ENCODE measurements at regions not wholly inside any gene's neighbourhood (a gene's known extent, or its start where the extent isn't known, plus 50 kb on each side); places are given as distances from the start of the nearest gene placed in this dataset.
A peak's percentile ranks its signal among the peaks of the same experiment; 100 is the strongest.

- no peak for FAIRE-seq
- DNase-seq (ENCODE audit: low spot score in 2 of 2): no peak
These were observed 2030.7 kb upstream of the CDH9 start for GRCh38 chr5:29069104-29069402.

- FAIRE-seq: no peak
- DNase-seq (ENCODE audit: low spot score in 2 of 2): no peak
These were observed 2023.0 kb upstream of the CDH9 start for GRCh38 chr5:29061381-29061780.

- DNase-seq (ENCODE audit: low spot score in 2 of 2) (no peak), FAIRE-seq (no peak)
These were observed 2016.3 kb upstream of the CDH9 start for GRCh38 chr5:29054694-29055093.

- DNase-seq (ENCODE audit: low spot score in 2 of 2): no peak
- no peak for FAIRE-seq
These were observed 2015.9 kb upstream of the CDH9 start for GRCh38 chr5:29054282-29054681.

- FAIRE-seq (no peak), DNase-seq (ENCODE audit: low spot score in 2 of 2) (no peak)
These were observed 2013.1 kb upstream of the CDH9 start for GRCh38 chr5:29051509-29051908.

- DNase-seq (ENCODE audit: low spot score in 2 of 2) (no peak), FAIRE-seq (no peak)
These were observed 2003.8 kb upstream of the CDH9 start for GRCh38 chr5:29042152-29042551.

GRCh38 chr5:29040404-29040803 lies 2002.0 kb upstream of the CDH9 start:
- DNase-seq (ENCODE audit: low spot score in 2 of 2): no peak
- FAIRE-seq: no peak

GRCh38 chr5:29039994-29040393 lies 2001.6 kb upstream of the CDH9 start:
- no peak for DNase-seq (ENCODE audit: low spot score in 2 of 2)
- FAIRE-seq: no peak

- DNase-seq (ENCODE audit: low spot score in 2 of 2) (no peak), FAIRE-seq (no peak)
These were observed 1999.3 kb upstream of the CDH9 start for GRCh38 chr5:29037716-29038115.

- DNase-seq (ENCODE audit: low spot score in 2 of 2): no peak
- no peak for FAIRE-seq
These were observed 1985.7 kb upstream of the CDH9 start for GRCh38 chr5:29024052-29024451.

- no peak for FAIRE-seq
- no peak for DNase-seq (ENCODE audit: low spot score in 2 of 2)
These were observed 1985.2 kb upstream of the CDH9 start for GRCh38 chr5:29023541-29023940.

GRCh38 chr5:29017501-29017900 lies 1979.1 kb upstream of the CDH9 start:
- no peak for DNase-seq (ENCODE audit: low spot score in 2 of 2)
- no peak for FAIRE-seq

GRCh38 chr5:29016067-29016466 lies 1977.7 kb upstream of the CDH9 start:
- DNase-seq (ENCODE audit: low spot score in 2 of 2) (no peak), FAIRE-seq (no peak)

GRCh38 chr5:29015523-29015922 lies 1977.1 kb upstream of the CDH9 start:
- no peak for FAIRE-seq

GRCh38 chr5:29005386-29005785 lies 1967.0 kb upstream of the CDH9 start:
- DNase-seq (ENCODE audit: low spot score in 2 of 2) (no peak), FAIRE-seq (no peak)

More at GRCh38 chr5:29015523-29015922, 1977.1 kb upstream of the CDH9 start:
- no peak for DNase-seq (ENCODE audit: low spot score in 2 of 2)

- DNase-seq (ENCODE audit: low spot score in 2 of 2): no peak
- FAIRE-seq: no peak
These were observed 1964.1 kb upstream of the CDH9 start for GRCh38 chr5:29002481-29002880.

GRCh38 chr5:29001666-29002065 lies 1963.3 kb upstream of the CDH9 start:
- DNase-seq (ENCODE audit: low spot score in 2 of 2): no peak
- FAIRE-seq: no peak

- DNase-seq (ENCODE audit: low spot score in 2 of 2) (no peak), FAIRE-seq (no peak)
These were observed 1946.3 kb upstream of the CDH9 start for GRCh38 chr5:28984639-28985038.

GRCh38 chr5:28975508-28975907 lies 1937.1 kb upstream of the CDH9 start:
- FAIRE-seq: peak; percentile 78

GRCh38 chr5:28967848-28968247 lies 1929.5 kb upstream of the CDH9 start:
- FAIRE-seq: no peak
- DNase-seq (ENCODE audit: low spot score in 2 of 2): no peak

More at GRCh38 chr5:28975508-28975907, 1937.1 kb upstream of the CDH9 start:
- no peak for DNase-seq (ENCODE audit: low spot score in 2 of 2)

- DNase-seq (ENCODE audit: low spot score in 2 of 2) (no peak), FAIRE-seq (no peak)
These were observed 1923.4 kb upstream of the CDH9 start for GRCh38 chr5:28961816-28962215.

GRCh38 chr5:28958581-28958980 lies 1920.2 kb upstream of the CDH9 start:
- FAIRE-seq (no peak), DNase-seq (ENCODE audit: low spot score in 2 of 2) (no peak)

- DNase-seq (ENCODE audit: low spot score in 2 of 2) (no peak), FAIRE-seq (no peak)
These were observed 1919.1 kb upstream of the CDH9 start for GRCh38 chr5:28957450-28957849.

GRCh38 chr5:28954074-28954473 lies 1915.7 kb upstream of the CDH9 start:
- DNase-seq (ENCODE audit: low spot score in 2 of 2) (no peak), FAIRE-seq (no peak)

All from frontal cortex (tissue), 3 donors.